ENCODE measurements at regions not wholly inside any gene's neighbourhood (a gene's known extent, or its start where the extent isn't known, plus 50 kb on each side); places are given as distances from the start of the nearest gene placed in this dataset.

DNA sequence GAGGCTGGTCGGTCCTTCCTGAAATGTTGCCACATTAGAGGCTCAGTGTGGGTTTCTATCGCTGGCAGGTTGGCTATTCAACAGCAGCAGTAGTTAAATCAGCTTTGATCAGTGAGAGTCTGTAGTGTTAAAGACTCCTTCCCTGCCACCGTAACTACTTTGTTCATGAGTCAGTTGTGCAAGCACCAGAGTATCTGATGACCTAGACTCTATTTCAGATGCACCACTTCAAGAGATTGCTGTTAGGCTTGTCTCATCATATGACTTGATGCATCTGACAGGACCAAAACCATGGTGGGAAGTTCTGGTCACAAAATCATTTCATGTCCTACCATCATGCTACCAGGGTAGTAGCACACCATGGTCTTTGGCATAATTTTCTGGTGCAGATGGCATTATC lies 482.7 kb upstream of the MPDZ start:
- intact Hi-C loops (cut with micrococcal nuclease; ENCODE audit: unreplicated experiment) = no loop called here
- no peaks in the 10 kb centered on the region for H4K20me1 ChIP-seq (ENCODE audit: control insufficient read depth, insufficient read depth)
- ATAC-seq = no peak
- 14% methylated on average over 3 of the region's 3 CpGs for WGBS (ENCODE audit: insufficient coverage, insufficient replicate concordance, low lambda C conversion rate, missing lambda C conversion rate)
- DNase-seq (ENCODE audit: low read depth, low spot score) = no peak
- no peak for FAIRE-seq
- ChIA-PET SMC1A (ENCODE audit: uncharacterized antibody, unreplicated experiment) (no interaction called here), RAD21 (ENCODE audit: unreplicated experiment) (no interaction called here), POLR2A (no interaction called here), CTCF (no interaction called here)
- no peak overlapping the region for H3K4me3 ChIP-seq
- no peaks in the 10 kb centered on the region for H3K79me2 ChIP-seq (ENCODE audit: control insufficient read depth, insufficient read depth, low read length)
- H3K9ac ChIP-seq (ENCODE audit: control insufficient read depth, insufficient read depth, low read length) = no peak overlapping the region
- BruUV-seq (replicated peaks) = no TSS peak
- H3K27ac ChIP-seq (ENCODE audit: control insufficient read depth, insufficient read depth) = no peak overlapping the region
- H3K4me2 ChIP-seq (ENCODE audit: control insufficient read depth, insufficient read depth) = no peak overlapping the region
- no peaks in the 10 kb centered on the region for H3K9me3 ChIP-seq (replicated peaks; ENCODE audit: control insufficient read depth, insufficient read depth, low read length)
- H3K36me3 ChIP-seq (ENCODE audit: control insufficient read depth in 2 of 2, insufficient read depth in 2 of 2, low read length in 1 of 2) = no peaks in the 10 kb centered on the region
- no peak for TF ChIP-seq GATAD2B (conservative IDR thresholded peaks at IDR 0.05; ENCODE audit: low read depth)
- TF ChIP-seq, protein P1, sequence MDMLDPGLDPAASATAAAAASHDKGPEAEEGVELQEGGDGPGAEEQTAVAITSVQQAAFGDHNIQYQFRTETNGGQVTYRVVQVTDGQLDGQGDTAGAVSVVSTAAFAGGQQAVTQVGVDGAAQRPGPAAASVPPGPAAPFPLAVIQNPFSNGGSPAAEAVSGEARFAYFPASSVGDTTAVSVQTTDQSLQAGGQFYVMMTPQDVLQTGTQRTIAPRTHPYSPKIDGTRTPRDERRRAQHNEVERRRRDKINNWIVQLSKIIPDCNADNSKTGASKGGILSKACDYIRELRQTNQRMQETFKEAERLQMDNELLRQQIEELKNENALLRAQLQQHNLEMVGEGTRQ (IDR thresholded peaks at IDR 0.05; ENCODE audit: borderline replicate concordance, low read depth, low read length) = no peak
- no peak for TF ChIP-seq BMI1 (IDR thresholded peaks at IDR 0.05; ENCODE audit: borderline replicate concordance)
- TF ChIP-seq RBBP5 (conservative IDR thresholded peaks at IDR 0.05) = no peak
- TF ChIP-seq MXI1 (IDR thresholded peaks at IDR 0.05; ENCODE audit: low read depth, low read length) = no peak
- TF ChIP-seq, protein P2, sequence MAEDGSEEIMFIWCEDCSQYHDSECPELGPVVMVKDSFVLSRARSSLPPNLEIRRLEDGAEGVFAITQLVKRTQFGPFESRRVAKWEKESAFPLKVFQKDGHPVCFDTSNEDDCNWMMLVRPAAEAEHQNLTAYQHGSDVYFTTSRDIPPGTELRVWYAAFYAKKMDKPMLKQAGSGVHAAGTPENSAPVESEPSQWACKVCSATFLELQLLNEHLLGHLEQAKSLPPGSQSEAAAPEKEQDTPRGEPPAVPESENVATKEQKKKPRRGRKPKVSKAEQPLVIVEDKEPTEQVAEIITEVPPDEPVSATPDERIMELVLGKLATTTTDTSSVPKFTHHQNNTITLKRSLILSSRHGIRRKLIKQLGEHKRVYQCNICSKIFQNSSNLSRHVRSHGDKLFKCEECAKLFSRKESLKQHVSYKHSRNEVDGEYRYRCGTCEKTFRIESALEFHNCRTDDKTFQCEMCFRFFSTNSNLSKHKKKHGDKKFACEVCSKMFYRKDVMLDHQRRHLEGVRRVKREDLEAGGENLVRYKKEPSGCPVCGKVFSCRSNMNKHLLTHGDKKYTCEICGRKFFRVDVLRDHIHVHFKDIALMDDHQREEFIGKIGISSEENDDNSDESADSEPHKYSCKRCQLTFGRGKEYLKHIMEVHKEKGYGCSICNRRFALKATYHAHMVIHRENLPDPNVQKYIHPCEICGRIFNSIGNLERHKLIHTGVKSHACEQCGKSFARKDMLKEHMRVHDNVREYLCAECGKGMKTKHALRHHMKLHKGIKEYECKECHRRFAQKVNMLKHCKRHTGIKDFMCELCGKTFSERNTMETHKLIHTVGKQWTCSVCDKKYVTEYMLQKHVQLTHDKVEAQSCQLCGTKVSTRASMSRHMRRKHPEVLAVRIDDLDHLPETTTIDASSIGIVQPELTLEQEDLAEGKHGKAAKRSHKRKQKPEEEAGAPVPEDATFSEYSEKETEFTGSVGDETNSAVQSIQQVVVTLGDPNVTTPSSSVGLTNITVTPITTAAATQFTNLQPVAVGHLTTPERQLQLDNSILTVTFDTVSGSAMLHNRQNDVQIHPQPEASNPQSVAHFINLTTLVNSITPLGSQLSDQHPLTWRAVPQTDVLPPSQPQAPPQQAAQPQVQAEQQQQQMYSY (CRISPR knock-in tag; IDR thresholded peaks at IDR 0.05) = no peak
- TF ChIP-seq POLR2A (IDR thresholded peaks at IDR 0.05; ENCODE audit: low read depth, low read length) = no peak
- no peak for TF ChIP-seq WRNIP1 (IDR thresholded peaks at IDR 0.05; ENCODE audit: borderline replicate concordance, low read depth, low read length)
- no peak for TF ChIP-seq LARP7 (IDR thresholded peaks at IDR 0.05)
- TF ChIP-seq, protein P3, sequence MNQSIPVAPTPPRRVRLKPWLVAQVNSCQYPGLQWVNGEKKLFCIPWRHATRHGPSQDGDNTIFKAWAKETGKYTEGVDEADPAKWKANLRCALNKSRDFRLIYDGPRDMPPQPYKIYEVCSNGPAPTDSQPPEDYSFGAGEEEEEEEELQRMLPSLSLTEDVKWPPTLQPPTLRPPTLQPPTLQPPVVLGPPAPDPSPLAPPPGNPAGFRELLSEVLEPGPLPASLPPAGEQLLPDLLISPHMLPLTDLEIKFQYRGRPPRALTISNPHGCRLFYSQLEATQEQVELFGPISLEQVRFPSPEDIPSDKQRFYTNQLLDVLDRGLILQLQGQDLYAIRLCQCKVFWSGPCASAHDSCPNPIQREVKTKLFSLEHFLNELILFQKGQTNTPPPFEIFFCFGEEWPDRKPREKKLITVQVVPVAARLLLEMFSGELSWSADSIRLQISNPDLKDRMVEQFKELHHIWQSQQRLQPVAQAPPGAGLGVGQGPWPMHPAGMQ (IDR thresholded peaks at IDR 0.05; ENCODE audit: borderline replicate concordance) = no peak
- no peak for TF ChIP-seq RFX5 (IDR thresholded peaks at IDR 0.05; ENCODE audit: low read depth, low read length)
- TF ChIP-seq, protein P4, sequence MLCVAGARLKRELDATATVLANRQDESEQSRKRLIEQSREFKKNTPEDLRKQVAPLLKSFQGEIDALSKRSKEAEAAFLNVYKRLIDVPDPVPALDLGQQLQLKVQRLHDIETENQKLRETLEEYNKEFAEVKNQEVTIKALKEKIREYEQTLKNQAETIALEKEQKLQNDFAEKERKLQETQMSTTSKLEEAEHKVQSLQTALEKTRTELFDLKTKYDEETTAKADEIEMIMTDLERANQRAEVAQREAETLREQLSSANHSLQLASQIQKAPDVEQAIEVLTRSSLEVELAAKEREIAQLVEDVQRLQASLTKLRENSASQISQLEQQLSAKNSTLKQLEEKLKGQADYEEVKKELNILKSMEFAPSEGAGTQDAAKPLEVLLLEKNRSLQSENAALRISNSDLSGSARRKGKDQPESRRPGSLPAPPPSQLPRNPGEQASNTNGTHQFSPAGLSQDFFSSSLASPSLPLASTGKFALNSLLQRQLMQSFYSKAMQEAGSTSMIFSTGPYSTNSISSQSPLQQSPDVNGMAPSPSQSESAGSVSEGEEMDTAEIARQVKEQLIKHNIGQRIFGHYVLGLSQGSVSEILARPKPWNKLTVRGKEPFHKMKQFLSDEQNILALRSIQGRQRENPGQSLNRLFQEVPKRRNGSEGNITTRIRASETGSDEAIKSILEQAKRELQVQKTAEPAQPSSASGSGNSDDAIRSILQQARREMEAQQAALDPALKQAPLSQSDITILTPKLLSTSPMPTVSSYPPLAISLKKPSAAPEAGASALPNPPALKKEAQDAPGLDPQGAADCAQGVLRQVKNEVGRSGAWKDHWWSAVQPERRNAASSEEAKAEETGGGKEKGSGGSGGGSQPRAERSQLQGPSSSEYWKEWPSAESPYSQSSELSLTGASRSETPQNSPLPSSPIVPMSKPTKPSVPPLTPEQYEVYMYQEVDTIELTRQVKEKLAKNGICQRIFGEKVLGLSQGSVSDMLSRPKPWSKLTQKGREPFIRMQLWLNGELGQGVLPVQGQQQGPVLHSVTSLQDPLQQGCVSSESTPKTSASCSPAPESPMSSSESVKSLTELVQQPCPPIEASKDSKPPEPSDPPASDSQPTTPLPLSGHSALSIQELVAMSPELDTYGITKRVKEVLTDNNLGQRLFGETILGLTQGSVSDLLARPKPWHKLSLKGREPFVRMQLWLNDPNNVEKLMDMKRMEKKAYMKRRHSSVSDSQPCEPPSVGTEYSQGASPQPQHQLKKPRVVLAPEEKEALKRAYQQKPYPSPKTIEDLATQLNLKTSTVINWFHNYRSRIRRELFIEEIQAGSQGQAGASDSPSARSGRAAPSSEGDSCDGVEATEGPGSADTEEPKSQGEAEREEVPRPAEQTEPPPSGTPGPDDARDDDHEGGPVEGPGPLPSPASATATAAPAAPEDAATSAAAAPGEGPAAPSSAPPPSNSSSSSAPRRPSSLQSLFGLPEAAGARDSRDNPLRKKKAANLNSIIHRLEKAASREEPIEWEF (IDR thresholded peaks at IDR 0.05; ENCODE audit: insufficient replicate concordance, low read depth, low read length) = no peak
- no peaks in the 10 kb centered on the region for H3K4me1 ChIP-seq (ENCODE audit: control insufficient read depth, insufficient read depth, low read length)
- in situ Hi-C loops (cut with MboI) = no loop called here
- H3K27me3 ChIP-seq (replicated peaks in 1 of 2; ENCODE audit: control insufficient read depth in 2 of 2, insufficient read depth in 2 of 2, low read length in 1 of 2) = no peaks in the 10 kb centered on the region
- no peak overlapping the region for H2AFZ ChIP-seq (ENCODE audit: control insufficient read depth, low read depth, low read length)
